OCI-LY3 (cell line): ENCODE measurements at regions not wholly inside any gene's neighbourhood (a gene's known extent, or its start where the extent isn't known, plus 50 kb on each side); places are given as distances from the start of the nearest gene placed in this dataset.

Experiments
- H2AFZ ChIP-seq: fragments of 200-600, 300-600 bp; shearing (Covaris generic); 2 replicates; pipeline ENCODE4 v1.6.0; 2014; ENCODE audit warnings: antibody characterized with exemption, low read depth, low read length
- H3K27ac ChIP-seq: fragments of 200-600, 300-600 bp; sonication (generic); 2 replicates; pipeline ENCODE4 v1.5.1; 2014; ENCODE audit warnings: mild to moderate bottlenecking, low read length, moderate library complexity, mixed read lengths
- H3K27me3 ChIP-seq: fragments of 200-600, 300-600 bp; sonication (generic); 2 replicates; pipeline ENCODE4 v1.6.1; 2014; ENCODE audit warnings: low read depth, low read length, mixed read lengths
- H3K36me3 ChIP-seq: fragments of 200-600, 300-600 bp; sonication (generic); replicated peaks from 2 replicates; pipeline ENCODE3; 2014; ENCODE audit warnings: low read depth, low read length, mixed read lengths
- H3K4me1 ChIP-seq: fragments of 300-600, 200-600 bp; sonication (generic); 2 replicates; pipeline ENCODE4 v1.6.1; 2014; ENCODE audit warnings: low read length, mixed read lengths
- H3K4me2 ChIP-seq: fragments of 200-600, 300-600 bp; sonication (generic); 2 replicates; pipeline ENCODE4 v1.6.1; 2014; ENCODE audit warnings: low read length, mixed read lengths
- H3K4me3 ChIP-seq: fragments of 300-600, 200-600 bp; sonication (generic); 2 replicates; pipeline ENCODE4 v1.5.1; 2014; ENCODE audit warnings: antibody characterized with exemption, mild to moderate bottlenecking, low read length, moderate library complexity
- H3K79me2 ChIP-seq: fragments of 300-600, 200-600 bp; shearing (Covaris generic); 2 replicates; pipeline ENCODE4 v1.6.1; 2014; ENCODE audit warnings: mild to moderate bottlenecking, low read length, mixed read lengths
- H3K9ac ChIP-seq: fragments of 300-600, 200-600 bp; shearing (Covaris generic); 2 replicates; pipeline ENCODE4 v1.6.0; 2014; ENCODE audit warnings: mild to moderate bottlenecking, low read length, moderate library complexity
- H3K9me3 ChIP-seq: fragments of 200-600, 300-600 bp; shearing (Covaris generic); 2 replicates; pipeline ENCODE4 v1.6.1; 2014; ENCODE audit warnings: low read length, mixed read lengths; ENCODE audit not compliant: insufficient read depth
- H4K20me1 ChIP-seq: fragments of 200-600, 300-600 bp; sonication (generic); 2 replicates; pipeline ENCODE4 v1.6.1; 2016; ENCODE audit warnings: low read length, mixed read lengths; ENCODE audit not compliant: insufficient read depth
- CTCF ChIP-seq: fragments of 200-600, 300-600 bp; sonication (generic); IDR thresholded peaks from 2 replicates; pipeline ENCODE4 v1.5.1; 2014; ENCODE audit warnings: antibody characterized with exemption, low read length, low read depth
- EZH2phosphoT487 ChIP-seq: fragments of 200-600 bp; shearing (Covaris generic); IDR thresholded peaks from 2 replicates; pipeline ENCODE4 v1.6.1; 2018; ENCODE audit warnings: antibody characterized with exemption, mixed run types, low read depth

GRCh38 chr16:9169094-9169493, 77.7 kb downstream of the HAPSTR1 start:
- H3K36me3 ChIP-seq, result no peaks in the 10 kb centered on the region
- H3K4me1 ChIP-seq, result no peaks in the 10 kb centered on the region
- no peaks in the 10 kb centered on the region for H3K79me2 ChIP-seq
- no peaks in the 10 kb centered on the region for H3K27me3 ChIP-seq
- no peak overlapping the region for H3K9ac ChIP-seq
- no peaks in the 10 kb centered on the region for H3K9me3 ChIP-seq
- no peak overlapping the region for H3K4me2 ChIP-seq
- TF ChIP-seq CTCF, result no peak
- TF ChIP-seq EZH2phosphoT487, result no peak
- no peak overlapping the region for H3K4me3 ChIP-seq
- no peak overlapping the region for H2AFZ ChIP-seq
- no peaks in the 10 kb centered on the region for H4K20me1 ChIP-seq
- no peak overlapping the region for H3K27ac ChIP-seq

GRCh38 chr16:9170470-9170869, 79.0 kb downstream of the HAPSTR1 start:
- Histone ChIP-seq H4K20me1 (no peaks in the 10 kb centered on the region), H3K4me3 (no peak overlapping the region), H3K4me1 (no peaks in the 10 kb centered on the region), H3K9ac (no peak overlapping the region), H3K4me2 (no peak overlapping the region), H3K79me2 (no peaks in the 10 kb centered on the region), H2AFZ (no peak overlapping the region), H3K27ac (no peak overlapping the region), H3K27me3 (no peaks in the 10 kb centered on the region), H3K36me3 (no peaks in the 10 kb centered on the region), H3K9me3 (no peaks in the 10 kb centered on the region)
- no peak for TF ChIP-seq EZH2phosphoT487
- no peak for TF ChIP-seq CTCF

- TF ChIP-seq EZH2phosphoT487 (no peak), CTCF (no peak)
- H3K4me3 ChIP-seq, result no peak overlapping the region
- H2AFZ ChIP-seq, result no peak overlapping the region
- no peaks in the 10 kb centered on the region for H3K4me1 ChIP-seq
- H3K79me2 ChIP-seq, result no peaks in the 10 kb centered on the region
- H3K9ac ChIP-seq, result no peak overlapping the region
- H3K36me3 ChIP-seq, result no peaks in the 10 kb centered on the region
- no peak overlapping the region for H3K27ac ChIP-seq
- H4K20me1 ChIP-seq, result no peaks in the 10 kb centered on the region
- no peak overlapping the region for H3K4me2 ChIP-seq
- H3K9me3 ChIP-seq, result no peaks in the 10 kb centered on the region
- H3K27me3 ChIP-seq, result peaks cover 10% of the 10 kb centered on the region; the same call in 1 of the 2 replicates
Measured at GRCh38 chr16:9176547-9177418, 85.3 kb downstream of the HAPSTR1 start.

- no peak for TF ChIP-seq CTCF
- TF ChIP-seq EZH2phosphoT487, result no peak
- peaks cover 14% of the 10 kb centered on the region for H3K27me3 ChIP-seq
- H2AFZ ChIP-seq, result no peak overlapping the region
- no peak overlapping the region for H3K4me2 ChIP-seq
- no peak overlapping the region for H3K27ac ChIP-seq
- no peak overlapping the region for H3K9ac ChIP-seq
- H3K4me1 ChIP-seq, result no peaks in the 10 kb centered on the region
- no peaks in the 10 kb centered on the region for H4K20me1 ChIP-seq
- H3K36me3 ChIP-seq, result no peaks in the 10 kb centered on the region
- H3K9me3 ChIP-seq, result no peaks in the 10 kb centered on the region
- no peaks in the 10 kb centered on the region for H3K79me2 ChIP-seq
- H3K4me3 ChIP-seq, result no peak overlapping the region
Measured at GRCh38 chr16:9177861-9178260, 86.4 kb downstream of the HAPSTR1 start.
